K562 (cell line): ENCODE measurements at regions not wholly inside any gene's neighbourhood (a gene's known extent, or its start where the extent isn't known, plus 50 kb on each side); places are given as distances from the start of the nearest gene placed in this dataset.

ENCODE experiments used
- ATAC-seq: fragments of 200-7000 bp; cut with Tn5 transposase; 3 replicates; pipeline ENCODE4 v1.9.1; 2020; ENCODE audit warnings: moderate library complexity
- BruUV-seq: library from RNA; stranded (reverse); fragments of 400-500 nt; replicated peaks from 2 replicates; lab custom pipeline; 2021; lab: Mats Ljungman, UMichigan
- CTCF ChIA-PET: fragments of 300-600 bp; formaldehyde crosslinking; extraction: SDS; loops from one replicate; lab custom pipeline; 2021; ENCODE audit warnings: low intra/inter-chr PET ratio; lab: Yijun Ruan, JAX
- POLR2A ChIA-PET: fragments of 300-600, 350-650 bp; sonication (Branson Sonifier 250); formaldehyde crosslinking; extraction: SDS; loops from one replicate; lab custom pipeline; 2021; ENCODE audit warnings: antibody characterized with exemption, inconsistent platforms; lab: Yijun Ruan, JAX
- DNase-seq, 4 experiments: peaks; one replicate each; pipeline versions ENCODE4 v3.0.0 to v3.0.0-alpha.2; 2011 to 2018; ENCODE audit warnings: low spot score in 3 of 4, mixed read lengths in 3 of 4; ENCODE audit errors: extremely low read depth in 1 of 4
- FAIRE-seq: peaks from 2 replicates; lab custom pipeline; 2011; peaks lifted over from hg19 to GRCh38; lab: Jason Lieb, UNC
- H2AFZ ChIP-seq: 2 replicates; pipeline ENCODE4 v1.6.0; 2011; ENCODE audit warnings: low read depth, low read length, control low read depth, inconsistent platforms
- H3K27ac ChIP-seq: fragments of 200-600 bp; 3 replicates; pipeline ENCODE4 v1.8.0; 2011; ENCODE audit warnings: low read depth, mild to moderate bottlenecking, control low read depth, inconsistent platforms, low read length, moderate library complexity, mixed read lengths; ENCODE audit errors: extremely low read depth
- H3K27me3 ChIP-seq, 2 experiments: fragments of 300-600 bp in 1 of 2; 2 replicates in 1 of 2; 3 replicates in 1 of 2; pipeline versions ENCODE4 v1.6.0 to v1.8.0; 2011; ENCODE audit warnings: inconsistent platforms in 2 of 2, low read length in 2 of 2, mild to moderate bottlenecking in 1 of 2, mixed read lengths in 1 of 2, moderate library complexity in 1 of 2; ENCODE audit not compliant: control insufficient read depth in 2 of 2, insufficient read depth in 2 of 2
- H3K36me3 ChIP-seq: fragments of 300-600 bp; 3 replicates; pipeline ENCODE4 v1.8.0; 2011; ENCODE audit warnings: mild to moderate bottlenecking, low read length, inconsistent platforms; ENCODE audit not compliant: control insufficient read depth, insufficient read depth
- H3K4me1 ChIP-seq, 2 experiments: fragments of 200-600 bp in 1 of 2; replicated peaks in 1 of 2; 2 replicates in 1 of 2; 3 replicates in 1 of 2; pipeline versions ENCODE4 v1.5.1 to v1.8.0; 2011; ENCODE audit warnings: inconsistent platforms in 2 of 2, low read length in 2 of 2, mild to moderate bottlenecking in 1 of 2, mixed read lengths in 1 of 2, moderate library complexity in 1 of 2; ENCODE audit not compliant: control insufficient read depth in 2 of 2, insufficient read depth in 2 of 2
- H3K4me2 ChIP-seq: 2 replicates; pipeline ENCODE4 v1.6.1; 2011; ENCODE audit warnings: low read length, control low read depth, inconsistent platforms, mixed read lengths; ENCODE audit not compliant: insufficient read depth
- H3K4me3 ChIP-seq: fragments of 200-600 bp; sonication (generic), shearing (Covaris generic); 2 replicates; pipeline ENCODE4 v1.5.1; 2016; ENCODE audit warnings: control low read depth, inconsistent platforms
- H3K79me2 ChIP-seq: fragments of 200-600 bp; 3 replicates; pipeline ENCODE4 v1.8.0; 2011; ENCODE audit warnings: low read length, inconsistent platforms; ENCODE audit not compliant: control insufficient read depth, insufficient read depth
- H3K9ac ChIP-seq, 2 experiments: 2 replicates each; pipeline versions ENCODE4 v1.6.0 to v1.6.1; 2011; ENCODE audit warnings: low read depth in 2 of 2, low read length in 2 of 2, control low read depth in 1 of 2, inconsistent platforms in 1 of 2, mild to moderate bottlenecking in 1 of 2, mixed read lengths in 1 of 2; ENCODE audit not compliant: insufficient read depth in 1 of 2
- H3K9me1 ChIP-seq: one replicate; pipeline ENCODE4 v1.6.0; 2011; ENCODE audit warnings: inconsistent platforms, mild to moderate bottlenecking, low read length, moderate library complexity; ENCODE audit not compliant: control insufficient read depth, insufficient read depth
- H3K9me3 ChIP-seq: replicated peaks from 2 replicates; pipeline ENCODE4 v1.5.1; 2011; ENCODE audit warnings: low read depth, low read length, inconsistent platforms; ENCODE audit not compliant: control insufficient read depth, insufficient read depth
- H4K20me1 ChIP-seq: replicated peaks from 2 replicates; pipeline ENCODE4 v1.6.1; 2011; ENCODE audit warnings: low read length, inconsistent platforms, mixed read lengths; ENCODE audit not compliant: control insufficient read depth, insufficient read depth
- CXXC5 ChIP-seq: fragments of 250-450 bp; sonication (Bioruptor Pico); IDR thresholded peaks from 2 replicates; pipeline ENCODE4 v1.8.0; 2022; ENCODE audit warnings: inconsistent platforms, mild to moderate bottlenecking, moderate library complexity
- ZSCAN29 ChIP-seq: fragments of 450-650 bp; IDR thresholded peaks from 2 replicates; pipeline ENCODE4 v1.6.1; 2017
- WGBS: fragments of 100-300 bp; shearing (Covaris generic); methylation state at CpG from one replicate; pipeline ENCODE4 v1.1.6; 2016; ENCODE audit warnings: low coverage, mixed read lengths; ENCODE audit not compliant: insufficient coverage; ENCODE audit errors: missing lambda C conversion rate; 5-methylcytosine and 5-hydroxymethylcytosine counted together
- in situ Hi-C: fragments of 300-500 bp; cut with MboI; formaldehyde crosslinking; loops from 4 replicates; pipeline ENCODE4 v1.15.0; 2018; ENCODE audit warnings: inconsistent platforms, mixed read lengths
- intact Hi-C: fragments of 100-400 bp; cut with micrococcal nuclease; formaldehyde crosslinking; loops from 2 replicates; pipeline ENCODE4 v1.14.2; 2022

GRCh38 chr14:97544571-97544970 is 747.4 kb downstream of the VRK1 start:
- no TSS peak for BruUV-seq
- Histone ChIP-seq H3K9me1 (no peaks in the 10 kb centered on the region), H3K9me3 (no peaks in the 10 kb centered on the region), H3K4me1 (no peaks in the 10 kb centered on the region), H3K4me2 (no peak overlapping the region), H4K20me1 (no peaks in the 10 kb centered on the region), H2AFZ (no peak overlapping the region)
- DNase-seq: no peak
- WGBS: 9% methylated on average over 4 of the region's 4 CpGs
- intact Hi-C loops: no loop called here
- no peak for TF ChIP-seq ZSCAN29
- TF ChIP-seq, all 486 proteins: peak for 0
- Histone ChIP-seq H3K4me3 (no peak overlapping the region), H3K27ac (no peak overlapping the region), H3K36me3 (no peaks in the 10 kb centered on the region), H3K79me2 (no peaks in the 10 kb centered on the region), H3K9ac (no peak overlapping the region), H3K27me3 (no peaks in the 10 kb centered on the region)
- FAIRE-seq (no peak), ATAC-seq (no peak)
- ChIA-PET POLR2A (no interaction called here), CTCF (no interaction called here)
- in situ Hi-C loops: no loop called here

DNA sequence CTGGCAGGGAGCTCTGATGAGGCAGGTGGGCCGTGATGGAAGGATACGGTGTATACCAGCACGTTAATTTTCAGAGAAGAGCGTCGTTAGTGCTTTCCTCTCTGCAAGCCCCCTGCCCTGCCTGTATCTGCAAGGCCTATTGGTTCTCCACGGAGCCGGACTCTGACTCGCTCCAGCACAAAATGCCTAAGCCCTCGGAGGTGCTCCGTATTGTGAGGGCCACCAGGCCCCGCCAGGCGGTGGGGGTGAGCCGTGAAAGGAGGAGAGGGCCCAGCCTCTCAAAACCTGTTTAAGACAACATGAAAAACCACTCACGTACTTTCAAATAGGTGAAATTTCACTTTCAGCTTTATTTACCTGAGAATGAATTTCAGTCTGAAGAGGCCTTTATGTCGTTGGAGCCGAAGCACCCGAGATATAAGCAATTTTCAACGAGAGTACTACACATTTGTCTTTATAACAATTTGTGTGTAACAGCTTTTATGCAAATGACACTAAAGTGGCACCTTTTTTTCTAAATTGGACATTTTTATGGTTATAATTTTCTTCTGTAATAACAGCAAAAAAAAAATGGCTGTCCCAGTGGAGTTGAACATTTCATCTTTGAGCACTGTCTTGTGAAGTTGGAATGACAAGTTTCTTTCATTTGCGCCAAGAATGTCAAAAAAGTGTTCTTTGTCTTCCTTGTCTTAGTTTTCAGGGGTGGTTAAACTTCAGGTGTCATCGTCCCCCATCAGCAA is 749.5 kb downstream of the VRK1 start:
- BruUV-seq: no TSS peak
- H3K4me3 ChIP-seq: no peak overlapping the region
- TF ChIP-seq CXXC5 (CRISPR knock-in tag): no peak
- FAIRE-seq (no peak), DNase-seq (no peak), ATAC-seq (no peak)
- H3K4me2 ChIP-seq: no peak overlapping the region
- H3K79me2 ChIP-seq: no peaks in the 10 kb centered on the region
- no peaks in the 10 kb centered on the region for H3K9me1 ChIP-seq
- WGBS: 0% methylated on average over 15 of the region's 20 CpGs
- POLR2A ChIA-PET: no interaction called here
- H3K36me3 ChIP-seq: no peaks in the 10 kb centered on the region
- intact Hi-C loops (no loop called here), in situ Hi-C loops (no loop called here)
- H3K27ac ChIP-seq: no peak overlapping the region
- H3K9me3 ChIP-seq: no peaks in the 10 kb centered on the region
- no peaks in the 10 kb centered on the region for H4K20me1 ChIP-seq
- no peak overlapping the region for H2AFZ ChIP-seq
- H3K9ac ChIP-seq: no peak overlapping the region
- H3K4me1 ChIP-seq: no peaks in the 10 kb centered on the region
- no peaks in the 10 kb centered on the region for H3K27me3 ChIP-seq
- CTCF ChIA-PET: no interaction called here
